ENCODE measurements at regions not wholly inside any gene's neighbourhood (a gene's known extent, or its start where the extent isn't known, plus 50 kb on each side); places are given as distances from the start of the nearest gene placed in this dataset.
A peak's percentile ranks its signal among the peaks of the same experiment; 100 is the strongest.

- TF ChIP-seq CTCF (IDR thresholded peaks at IDR 0.05), result no peak
- intact Hi-C loops (cut with micrococcal nuclease), result no loop called here
- Mint-ChIP-seq H3K27me3 (no peaks in the 10 kb centered on the region), H3K9me3 (no peaks in the 10 kb centered on the region), H3K36me3 (ENCODE audit: low read depth) (no peaks in the 10 kb centered on the region), H3K27ac (no peak overlapping the region), H3K4me3 (no peak overlapping the region), H3K4me1 (ENCODE audit: low read depth) (no peaks in the 10 kb centered on the region)
- ChIA-PET CTCF (no interaction called here), POLR2A (no interaction called here)
- ATAC-seq, result no peak
- DNase-seq, result no peak
Measured at GRCh38 chr20:61043681-61044080, 208.4 kb upstream of the CDH4 start.

GRCh38 chr20:61044499-61044898 lies 207.6 kb upstream of the CDH4 start:
- Mint-ChIP-seq H3K27me3 (no peaks in the 10 kb centered on the region), H3K36me3 (ENCODE audit: low read depth) (no peaks in the 10 kb centered on the region), H3K4me1 (ENCODE audit: low read depth) (no peaks in the 10 kb centered on the region), H3K4me3 (no peak overlapping the region), H3K9me3 (no peaks in the 10 kb centered on the region), H3K27ac (no peak overlapping the region)
- CTCF ChIA-PET, result no interaction called here
- POLR2A ChIA-PET, result no interaction called here
- DNase-seq (peak; percentile 19), ATAC-seq (no peak)
- intact Hi-C loops (cut with micrococcal nuclease), result no loop called here
- no peak for TF ChIP-seq CTCF (IDR thresholded peaks at IDR 0.05)

GRCh38 chr20:61045091-61045490 lies 207.0 kb upstream of the CDH4 start:
- Mint-ChIP-seq H3K4me1 (ENCODE audit: low read depth) (no peaks in the 10 kb centered on the region), H3K36me3 (ENCODE audit: low read depth) (no peaks in the 10 kb centered on the region), H3K27ac (no peak overlapping the region), H3K9me3 (no peaks in the 10 kb centered on the region), H3K4me3 (no peak overlapping the region), H3K27me3 (no peaks in the 10 kb centered on the region)
- intact Hi-C loops (cut with micrococcal nuclease), result no loop called here
- TF ChIP-seq CTCF (IDR thresholded peaks at IDR 0.05), result no peak
- CTCF ChIA-PET, result no interaction called here
- POLR2A ChIA-PET, result no interaction called here
- DNase-seq (no peak), ATAC-seq (no peak)

- TF ChIP-seq CTCF (IDR thresholded peaks at IDR 0.05), result no peak
- Mint-ChIP-seq H3K4me1 (ENCODE audit: low read depth) (no peaks in the 10 kb centered on the region), H3K9me3 (no peaks in the 10 kb centered on the region), H3K4me3 (no peak overlapping the region), H3K27me3 (no peaks in the 10 kb centered on the region), H3K36me3 (ENCODE audit: low read depth) (no peaks in the 10 kb centered on the region), H3K27ac (no peak overlapping the region)
- intact Hi-C loops (cut with micrococcal nuclease), result no loop called here
- CTCF ChIA-PET, result no interaction called here
- POLR2A ChIA-PET, result no interaction called here
- DNase-seq, result no peak
- no peak for ATAC-seq
Measured at GRCh38 chr20:61045876-61046585, 206.0 kb upstream of the CDH4 start.

GRCh38 chr20:61046721-61047351 lies 205.2 kb upstream of the CDH4 start:
- Mint-ChIP-seq H3K9me3 (no peaks in the 10 kb centered on the region), H3K4me3 (no peak overlapping the region), H3K27me3 (no peaks in the 10 kb centered on the region), H3K27ac (no peak overlapping the region), H3K36me3 (ENCODE audit: low read depth) (no peaks in the 10 kb centered on the region), H3K4me1 (ENCODE audit: low read depth) (no peaks in the 10 kb centered on the region)
- no peak for ATAC-seq
- intact Hi-C loops (cut with micrococcal nuclease), result no loop called here
- ChIA-PET POLR2A (no interaction called here), CTCF (no interaction called here)
- DNase-seq, result no peak
- no peak for TF ChIP-seq CTCF (IDR thresholded peaks at IDR 0.05)

Measured in activated CD8-positive, alpha-beta T cell treated with anti-CD3 and anti-CD28 coated beads for 36 hours (primary cell).